Hematopoietic multipotent progenitor cell treated with erythropoietin and hydrocortisone succinate and interleukin-3 and kit ligand, for 8 days (in vitro differentiated cells): ENCODE measurements at regions not wholly inside any gene's neighbourhood (a gene's known extent, or its start where the extent isn't known, plus 50 kb on each side); places are given as distances from the start of the nearest gene placed in this dataset.
"Not testable (repeated sequence)": the region's sequence is repeated elsewhere in the genome, so short reads cannot be mapped to it uniquely, and the experiment has no call there.

Source experiments
- DNase-seq: peaks from one replicate; pipeline ENCODE4 v3.0.0-alpha.2; 2015

GRCh38 chr2:129924115-129924514 lies 55.4 kb upstream of the RAB6C start:
- not testable (repeated sequence) for DNase-seq

- no peak for DNase-seq
These were observed 54.1 kb upstream of the RAB6C start for GRCh38 chr2:129925381-129925780.

GRCh38 chr2:129927696-129928095 lies 51.8 kb upstream of the RAB6C start:
- DNase-seq: no peak

GRCh38 chr2:129929321-129930290 lies 49.9 kb upstream of the RAB6C start:
- DNase-seq: no peak
